HL-60 (cell line): ENCODE measurements at regions not wholly inside any gene's neighbourhood (a gene's known extent, or its start where the extent isn't known, plus 50 kb on each side); places are given as distances from the start of the nearest gene placed in this dataset.

Experiments
- CTCF ChIP-seq: IDR thresholded peaks from one replicate; pipeline ENCODE4 v1.5.1; 2011; ENCODE audit warnings: low read length, control low read depth, inconsistent platforms; ENCODE audit not compliant: insufficient read depth
- GABPA ChIP-seq: IDR thresholded peaks from 2 replicates; pipeline ENCODE4 v1.6.1; 2012; ENCODE audit warnings: low read depth
- POLR2AphosphoS5 ChIP-seq: IDR thresholded peaks from 2 replicates; pipeline ENCODE4 v1.6.1; 2012; ENCODE audit warnings: low read depth
- REST ChIP-seq: IDR thresholded peaks from 2 replicates; pipeline ENCODE4 v1.6.1; 2012; ENCODE audit warnings: low read depth; ENCODE audit not compliant: insufficient replicate concordance
- SPI1 ChIP-seq: IDR thresholded peaks from 2 replicates; pipeline ENCODE4 v1.6.1; 2012; ENCODE audit warnings: low read depth, mild to moderate bottlenecking, borderline replicate concordance

GRCh38 chr13:60755380-60756163, 358.6 kb downstream of the TDRD3 start:
- TF ChIP-seq CTCF (no peak), REST (no peak), SPI1 (no peak), GABPA (no peak), POLR2AphosphoS5 (no peak)
